GM18861 (cell line): ENCODE measurements at regions not wholly inside any gene's neighbourhood (a gene's known extent, or its start where the extent isn't known, plus 50 kb on each side); places are given as distances from the start of the nearest gene placed in this dataset.
"Not testable (repeated sequence)": the region's sequence is repeated elsewhere in the genome, so short reads cannot be mapped to it uniquely, and the experiment has no call there.

Source experiments
- ATAC-seq: cut with Tn5 transposase; IDR thresholded peaks from one replicate; pipeline ENCODE4 v1.9.1; 2021; ENCODE audit not compliant: unreplicated experiment

GRCh38 chr16:33710696-33711087, 251.3 kb downstream of the TP53TG3F start:
- not testable (repeated sequence) for ATAC-seq

GRCh38 chr16:33711616-33712015, 252.2 kb downstream of the TP53TG3F start:
- ATAC-seq: not testable (repeated sequence)

GRCh38 chr16:33712308-33712707, 252.9 kb downstream of the TP53TG3F start:
- ATAC-seq: not testable (repeated sequence)

GRCh38 chr16:33712851-33713709, 253.7 kb downstream of the TP53TG3F start:
- not testable (repeated sequence) for ATAC-seq

GRCh38 chr16:33713710-33714538, 254.5 kb downstream of the TP53TG3F start:
- ATAC-seq: not testable (repeated sequence)

- not testable (repeated sequence) for ATAC-seq
Observed at GRCh38 chr16:33731167-33731566, 271.8 kb downstream of the TP53TG3F start.

GRCh38 chr16:33734650-33735049, 275.2 kb downstream of the TP53TG3F start:
- ATAC-seq: not testable (repeated sequence)

- ATAC-seq: not testable (repeated sequence)
Observed at GRCh38 chr16:33766869-33767765, 307.7 kb downstream of the TP53TG3F start.

GRCh38 chr16:33768710-33769109, 309.3 kb downstream of the TP53TG3F start:
- ATAC-seq: not testable (repeated sequence)

GRCh38 chr16:33769180-33769846, 309.9 kb downstream of the TP53TG3F start:
- not testable (repeated sequence) for ATAC-seq

- not testable (repeated sequence) for ATAC-seq
Observed at GRCh38 chr16:33770478-33770877, 311.1 kb downstream of the TP53TG3F start.

- ATAC-seq: not testable (repeated sequence)
Observed at GRCh38 chr16:33771211-33771610, 311.8 kb downstream of the TP53TG3F start.

GRCh38 chr16:33773966-33774365, 314.6 kb downstream of the TP53TG3F start:
- ATAC-seq: not testable (repeated sequence)

GRCh38 chr16:33774724-33775123, 315.3 kb downstream of the TP53TG3F start:
- ATAC-seq: not testable (repeated sequence)

GRCh38 chr16:33816328-33816944, 357.0 kb downstream of the TP53TG3F start:
- not testable (repeated sequence) for ATAC-seq

GRCh38 chr16:33824736-33825135, 365.3 kb downstream of the TP53TG3F start:
- ATAC-seq: not testable (repeated sequence)

GRCh38 chr16:33827522-33827921, 368.1 kb downstream of the TP53TG3F start:
- ATAC-seq: not testable (repeated sequence)

GRCh38 chr16:33839157-33839556, 379.7 kb downstream of the TP53TG3F start:
- ATAC-seq: not testable (repeated sequence)

GRCh38 chr16:33844533-33844932, 385.1 kb downstream of the TP53TG3F start:
- ATAC-seq: not testable (repeated sequence)
